Ishikawa (cell line): ENCODE measurements at regions not wholly inside any gene's neighbourhood (a gene's known extent, or its start where the extent isn't known, plus 50 kb on each side); places are given as distances from the start of the nearest gene placed in this dataset.

Experiments
- EP300 ChIP-seq: IDR thresholded peaks from 2 replicates; pipeline ENCODE4 v1.6.1; 2012; ENCODE audit warnings: borderline replicate concordance
- TF ChIP-seq, protein P1 (sequence below): IDR thresholded peaks from 2 replicates; pipeline ENCODE4 v1.6.1; 2012; ENCODE audit warnings: low read depth, mild to moderate bottlenecking

DNA sequence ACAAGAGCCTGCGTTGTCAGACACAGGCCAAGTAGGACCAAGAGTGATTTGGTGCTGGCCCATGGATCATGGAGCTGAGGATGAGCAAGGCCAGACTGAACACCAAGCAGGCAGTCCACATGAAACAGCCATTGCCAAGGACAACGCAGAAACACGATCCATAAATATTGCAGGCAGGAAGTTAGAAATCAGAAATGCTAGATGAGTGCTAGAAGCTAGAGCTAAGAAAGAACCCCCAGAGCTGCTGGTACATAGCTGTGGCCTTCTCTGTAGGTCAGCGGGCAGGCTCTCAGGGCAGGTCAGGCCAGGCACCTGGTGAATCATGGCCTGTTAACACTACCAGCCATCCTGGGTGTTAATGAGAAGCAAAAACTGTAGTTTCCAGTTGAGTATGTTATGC is 119.7 kb downstream of the ALDH8A1 start:
- TF ChIP-seq, protein P1, sequence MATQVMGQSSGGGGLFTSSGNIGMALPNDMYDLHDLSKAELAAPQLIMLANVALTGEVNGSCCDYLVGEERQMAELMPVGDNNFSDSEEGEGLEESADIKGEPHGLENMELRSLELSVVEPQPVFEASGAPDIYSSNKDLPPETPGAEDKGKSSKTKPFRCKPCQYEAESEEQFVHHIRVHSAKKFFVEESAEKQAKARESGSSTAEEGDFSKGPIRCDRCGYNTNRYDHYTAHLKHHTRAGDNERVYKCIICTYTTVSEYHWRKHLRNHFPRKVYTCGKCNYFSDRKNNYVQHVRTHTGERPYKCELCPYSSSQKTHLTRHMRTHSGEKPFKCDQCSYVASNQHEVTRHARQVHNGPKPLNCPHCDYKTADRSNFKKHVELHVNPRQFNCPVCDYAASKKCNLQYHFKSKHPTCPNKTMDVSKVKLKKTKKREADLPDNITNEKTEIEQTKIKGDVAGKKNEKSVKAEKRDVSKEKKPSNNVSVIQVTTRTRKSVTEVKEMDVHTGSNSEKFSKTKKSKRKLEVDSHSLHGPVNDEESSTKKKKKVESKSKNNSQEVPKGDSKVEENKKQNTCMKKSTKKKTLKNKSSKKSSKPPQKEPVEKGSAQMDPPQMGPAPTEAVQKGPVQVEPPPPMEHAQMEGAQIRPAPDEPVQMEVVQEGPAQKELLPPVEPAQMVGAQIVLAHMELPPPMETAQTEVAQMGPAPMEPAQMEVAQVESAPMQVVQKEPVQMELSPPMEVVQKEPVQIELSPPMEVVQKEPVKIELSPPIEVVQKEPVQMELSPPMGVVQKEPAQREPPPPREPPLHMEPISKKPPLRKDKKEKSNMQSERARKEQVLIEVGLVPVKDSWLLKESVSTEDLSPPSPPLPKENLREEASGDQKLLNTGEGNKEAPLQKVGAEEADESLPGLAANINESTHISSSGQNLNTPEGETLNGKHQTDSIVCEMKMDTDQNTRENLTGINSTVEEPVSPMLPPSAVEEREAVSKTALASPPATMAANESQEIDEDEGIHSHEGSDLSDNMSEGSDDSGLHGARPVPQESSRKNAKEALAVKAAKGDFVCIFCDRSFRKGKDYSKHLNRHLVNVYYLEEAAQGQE: no peak
- TF ChIP-seq EP300: no peak
